ENCODE measurements at regions not wholly inside any gene's neighbourhood (a gene's known extent, or its start where the extent isn't known, plus 50 kb on each side); places are given as distances from the start of the nearest gene placed in this dataset.
"Not testable (repeated sequence)": the region's sequence is repeated elsewhere in the genome, so short reads cannot be mapped to it uniquely, and the experiment has no call there.

- no peak for DNase-seq
Observed at GRCh38 chr9:134562146-134562849, 79.3 kb upstream of the COL5A1 start.

GRCh38 chr9:134563397-134563796, 78.2 kb upstream of the COL5A1 start:
- no peak for DNase-seq

- no peak for DNase-seq
Observed at GRCh38 chr9:134564431-134565170, 77.0 kb upstream of the COL5A1 start.

- no peak for DNase-seq
Observed at GRCh38 chr9:134565316-134565915, 76.2 kb upstream of the COL5A1 start.

- no peak for DNase-seq
Observed at GRCh38 chr9:134566196-134566847, 75.3 kb upstream of the COL5A1 start.

GRCh38 chr9:134566936-134567335, 74.7 kb upstream of the COL5A1 start:
- DNase-seq: no peak

GRCh38 chr9:134568116-134568515, 73.5 kb upstream of the COL5A1 start:
- no peak for DNase-seq

GRCh38 chr9:134568811-134569210, 72.8 kb upstream of the COL5A1 start:
- no peak for DNase-seq

GRCh38 chr9:134569626-134570025, 72.0 kb upstream of the COL5A1 start:
- DNase-seq: no peak

GRCh38 chr9:134570151-134570621, 71.4 kb upstream of the COL5A1 start:
- peak; percentile 34 for DNase-seq

GRCh38 chr9:134570711-134571325, 70.8 kb upstream of the COL5A1 start:
- no peak for DNase-seq

- DNase-seq: no peak
Observed at GRCh38 chr9:134571326-134571931, 70.2 kb upstream of the COL5A1 start.

- DNase-seq: no peak
Observed at GRCh38 chr9:134571946-134572917, 69.4 kb upstream of the COL5A1 start.

GRCh38 chr9:134574686-134575085, 66.9 kb upstream of the COL5A1 start:
- not testable (repeated sequence) for DNase-seq

- no peak for DNase-seq
Observed at GRCh38 chr9:134575103-134575900, 66.3 kb upstream of the COL5A1 start.

GRCh38 chr9:134575901-134576176, 65.8 kb upstream of the COL5A1 start:
- DNase-seq: no peak

- DNase-seq: no peak
Observed at GRCh38 chr9:134585021-134585561, 56.5 kb upstream of the COL5A1 start.

- DNase-seq: peak; percentile 46
Observed at GRCh38 chr9:134585746-134586706, 55.6 kb upstream of the COL5A1 start.

GRCh38 chr9:134589748-134590147, 51.9 kb upstream of the COL5A1 start:
- DNase-seq: no peak
